ENCODE measurements at regions not wholly inside any gene's neighbourhood (a gene's known extent, or its start where the extent isn't known, plus 50 kb on each side); places are given as distances from the start of the nearest gene placed in this dataset.

DNA sequence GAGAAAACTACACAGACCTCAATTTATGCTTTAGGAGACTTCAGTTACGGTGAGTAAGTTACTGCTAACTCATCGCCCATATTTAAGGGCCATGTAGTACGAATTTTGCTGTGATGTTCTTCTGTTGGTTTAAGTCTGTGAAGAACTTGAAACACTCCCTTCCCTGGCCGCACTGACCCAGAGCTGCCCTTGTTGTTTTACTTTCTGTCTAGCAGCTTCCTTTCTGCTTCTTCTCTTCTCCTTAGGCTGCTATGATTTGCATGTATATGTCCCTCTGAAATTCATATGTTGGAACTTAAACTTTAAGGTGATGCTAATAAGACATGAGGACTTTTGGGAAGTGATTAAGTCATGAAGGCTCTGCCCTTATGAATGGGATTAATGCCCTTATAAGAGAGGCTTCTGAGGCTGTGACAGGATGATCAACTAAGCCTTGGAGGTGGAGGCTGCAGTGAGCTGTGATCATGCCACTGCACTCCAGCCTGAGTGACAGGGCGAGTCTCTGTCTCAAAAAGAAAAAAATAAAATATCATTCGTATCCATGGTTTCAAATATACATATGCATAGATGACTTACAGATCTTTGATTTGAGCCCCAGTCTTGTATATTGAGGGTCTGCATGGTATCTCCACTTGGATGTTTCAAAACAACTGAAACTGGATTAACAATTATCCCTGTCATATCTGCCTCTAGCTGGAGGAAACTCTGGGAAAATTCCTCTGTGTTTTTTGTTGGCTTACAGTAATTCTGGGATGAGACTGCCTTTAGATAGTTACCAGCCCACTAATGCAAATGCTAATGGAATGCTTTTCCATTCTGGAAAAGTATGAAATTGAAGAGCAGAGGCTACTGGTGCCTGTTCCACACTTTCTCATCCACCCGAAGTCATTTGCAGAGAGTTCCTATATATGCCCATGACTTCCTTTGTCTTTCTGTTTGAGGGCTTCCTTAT lies 263.4 kb upstream of the ACTBL2 start:
- WGBS, 2 donors (ENCODE audit: low coverage in 1 of 2) = 89 to 93% methylated on average over 7 of the region's 7 CpGs
- Histone ChIP-seq H3K27me3 (no peaks in the 10 kb centered on the region), H3K4me3 (no peak overlapping the region)

DNA sequence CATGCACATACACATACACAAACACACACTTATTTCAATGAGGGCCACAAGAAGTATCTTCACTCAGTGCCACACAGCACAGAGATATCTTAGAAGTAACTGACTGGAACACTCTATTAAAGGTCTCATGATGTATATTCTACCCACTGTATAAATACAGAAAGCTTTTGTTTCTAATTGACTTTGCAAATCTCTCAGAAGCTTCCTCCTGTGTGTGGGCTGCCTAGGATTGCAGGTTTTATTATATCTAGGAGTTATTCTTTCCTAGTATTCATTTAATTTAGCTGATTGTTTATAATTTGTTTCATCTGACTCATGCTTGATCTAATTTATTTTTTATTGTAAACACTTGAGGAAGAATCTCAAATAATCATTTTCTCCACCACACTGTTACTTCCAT lies 262.4 kb upstream of the ACTBL2 start:
- Histone ChIP-seq H3K36me3 (no peaks in the 10 kb centered on the region), H3K27ac (no peak overlapping the region), H3K9me3 (no peaks in the 10 kb centered on the region), H3K4me1 (no peaks in the 10 kb centered on the region), H3K27me3 (no peaks in the 10 kb centered on the region), H3K4me3 (no peak overlapping the region)
- ATAC-seq = no peak
- TF ChIP-seq POLR2AphosphoS5 (IDR thresholded peaks at IDR 0.05) (no peak), POLR2A (IDR thresholded peaks at IDR 0.05) (no peak), EP300 (IDR thresholded peaks at IDR 0.05) (no peak)
- TF ChIP-seq, protein P1, sequence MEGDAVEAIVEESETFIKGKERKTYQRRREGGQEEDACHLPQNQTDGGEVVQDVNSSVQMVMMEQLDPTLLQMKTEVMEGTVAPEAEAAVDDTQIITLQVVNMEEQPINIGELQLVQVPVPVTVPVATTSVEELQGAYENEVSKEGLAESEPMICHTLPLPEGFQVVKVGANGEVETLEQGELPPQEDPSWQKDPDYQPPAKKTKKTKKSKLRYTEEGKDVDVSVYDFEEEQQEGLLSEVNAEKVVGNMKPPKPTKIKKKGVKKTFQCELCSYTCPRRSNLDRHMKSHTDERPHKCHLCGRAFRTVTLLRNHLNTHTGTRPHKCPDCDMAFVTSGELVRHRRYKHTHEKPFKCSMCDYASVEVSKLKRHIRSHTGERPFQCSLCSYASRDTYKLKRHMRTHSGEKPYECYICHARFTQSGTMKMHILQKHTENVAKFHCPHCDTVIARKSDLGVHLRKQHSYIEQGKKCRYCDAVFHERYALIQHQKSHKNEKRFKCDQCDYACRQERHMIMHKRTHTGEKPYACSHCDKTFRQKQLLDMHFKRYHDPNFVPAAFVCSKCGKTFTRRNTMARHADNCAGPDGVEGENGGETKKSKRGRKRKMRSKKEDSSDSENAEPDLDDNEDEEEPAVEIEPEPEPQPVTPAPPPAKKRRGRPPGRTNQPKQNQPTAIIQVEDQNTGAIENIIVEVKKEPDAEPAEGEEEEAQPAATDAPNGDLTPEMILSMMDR (IDR thresholded peaks at IDR 0.05) = no peak

More for the DNA sequence above, 263.4 kb upstream of the ACTBL2 start:
- TF ChIP-seq, protein P1 (IDR thresholded peaks at IDR 0.05) = no peak
- no peak for TF ChIP-seq POLR2AphosphoS5 (IDR thresholded peaks at IDR 0.05)
- TF ChIP-seq POLR2A (IDR thresholded peaks at IDR 0.05) = no peak
- no peak for TF ChIP-seq EP300 (IDR thresholded peaks at IDR 0.05)
- H3K4me1 ChIP-seq = no peaks in the 10 kb centered on the region
- no peaks in the 10 kb centered on the region for H3K36me3 ChIP-seq
- H3K27ac ChIP-seq = no peak overlapping the region
- ATAC-seq = no peak
- H3K9me3 ChIP-seq = no peaks in the 10 kb centered on the region

DNA sequence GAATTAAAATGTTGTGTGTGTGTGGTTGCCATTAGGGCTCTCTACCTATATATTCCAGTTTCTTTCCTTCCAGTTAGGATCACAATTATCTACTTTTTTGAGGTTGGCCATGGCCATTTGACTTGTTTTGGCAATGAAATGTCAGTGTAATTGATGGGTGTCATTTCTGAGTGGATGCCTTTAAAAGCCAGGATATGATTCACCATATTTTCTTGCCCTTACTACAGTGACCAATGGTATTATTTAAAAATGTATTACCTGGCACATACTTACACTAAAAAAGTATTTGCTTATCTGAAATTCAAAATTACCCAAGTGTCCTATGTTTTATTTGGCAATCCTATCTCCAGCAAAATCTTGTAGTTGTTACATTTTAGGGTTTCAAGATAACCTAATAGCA lies 258.7 kb upstream of the ACTBL2 start:
- no peaks in the 10 kb centered on the region for H3K27me3 ChIP-seq
- H3K36me3 ChIP-seq = no peaks in the 10 kb centered on the region
- no peak overlapping the region for H3K4me3 ChIP-seq
- TF ChIP-seq, protein P1 (IDR thresholded peaks at IDR 0.05) = no peak
- TF ChIP-seq POLR2AphosphoS5 (IDR thresholded peaks at IDR 0.05) = no peak
- no peak for TF ChIP-seq POLR2A (IDR thresholded peaks at IDR 0.05)
- no peak for TF ChIP-seq EP300 (IDR thresholded peaks at IDR 0.05)
- no peak overlapping the region for H3K27ac ChIP-seq
- no peak for ATAC-seq
- no peaks in the 10 kb centered on the region for H3K9me3 ChIP-seq
- H3K4me1 ChIP-seq = no peaks in the 10 kb centered on the region

DNA sequence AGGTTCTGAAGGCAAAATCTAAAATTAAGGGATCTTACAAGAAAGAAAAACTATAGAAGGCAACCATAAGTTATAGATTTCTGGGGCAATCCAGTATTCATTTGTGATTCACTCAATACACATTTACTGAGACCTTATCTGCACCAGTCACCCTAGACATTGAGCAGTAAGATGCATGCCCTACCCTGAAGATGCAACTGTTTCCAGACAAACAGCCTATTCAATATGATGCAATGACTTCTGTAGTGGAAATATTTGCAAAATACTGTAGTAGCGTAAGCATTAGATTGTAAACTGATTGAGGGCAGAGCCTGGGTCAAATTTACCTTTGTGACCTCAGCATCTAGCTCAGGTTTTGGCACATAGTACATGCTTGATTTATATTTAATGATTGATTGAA lies 256.2 kb upstream of the ACTBL2 start:
- H3K36me3 ChIP-seq = no peaks in the 10 kb centered on the region
- H3K27me3 ChIP-seq = no peaks in the 10 kb centered on the region
- H3K4me1 ChIP-seq = peaks cover 0 to 8% (median 0%) of the 10 kb centered on the region in 3 donors
- H3K4me3 ChIP-seq = no peak overlapping the region
- ATAC-seq = no peak
- no peaks in the 10 kb centered on the region for H3K9me3 ChIP-seq
- 87 to 89% methylated on average over 1 of the region's 1 CpG for WGBS, 2 donors (ENCODE audit: low coverage in 1 of 2)
- TF ChIP-seq POLR2A (IDR thresholded peaks at IDR 0.05) = no peak
- TF ChIP-seq, protein P1 (IDR thresholded peaks at IDR 0.05) = no peak
- TF ChIP-seq EP300 (IDR thresholded peaks at IDR 0.05) = no peak
- no peak for TF ChIP-seq POLR2AphosphoS5 (IDR thresholded peaks at IDR 0.05)
- H3K27ac ChIP-seq = no peak overlapping the region

DNA sequence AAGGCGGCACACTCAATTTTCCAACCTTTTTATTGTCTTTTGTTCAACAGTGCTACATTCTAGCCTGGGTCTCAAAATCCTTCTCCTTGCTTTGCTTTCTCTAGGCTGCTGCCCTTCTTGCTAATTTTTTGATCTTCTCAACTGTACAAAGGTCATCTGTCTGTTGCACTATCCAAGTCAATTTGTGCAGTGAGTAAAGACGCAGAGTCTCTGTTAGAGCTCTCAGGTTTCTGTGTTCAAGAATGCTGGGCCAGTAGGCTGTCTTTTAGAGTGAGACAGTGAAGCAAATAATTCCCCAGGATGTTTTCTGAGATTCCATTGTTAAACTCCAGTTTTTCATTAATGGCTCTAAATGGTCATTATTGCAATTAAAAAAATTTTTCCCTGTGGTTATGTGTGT lies 255.7 kb upstream of the ACTBL2 start:
- 78 to 96% methylated on average over 2 of the region's 2 CpGs for WGBS, 2 donors (ENCODE audit: low coverage in 1 of 2)
- Histone ChIP-seq H3K9me3 (no peaks in the 10 kb centered on the region), H3K4me3 (no peak overlapping the region), H3K4me1 (peaks cover 0 to 11% (median 0%) of the 10 kb centered on the region in 3 donors), H3K27ac (no peak overlapping the region), H3K36me3 (no peaks in the 10 kb centered on the region), H3K27me3 (no peaks in the 10 kb centered on the region)
- no peak for ATAC-seq
- TF ChIP-seq, protein P1 (IDR thresholded peaks at IDR 0.05) = no peak
- no peak for TF ChIP-seq POLR2A (IDR thresholded peaks at IDR 0.05)
- no peak for TF ChIP-seq EP300 (IDR thresholded peaks at IDR 0.05)
- TF ChIP-seq POLR2AphosphoS5 (IDR thresholded peaks at IDR 0.05) = no peak
